ENCODE measurements at regions not wholly inside any gene's neighbourhood (a gene's known extent, or its start where the extent isn't known, plus 50 kb on each side); places are given as distances from the start of the nearest gene placed in this dataset.

- Histone ChIP-seq H3K27ac (ENCODE audit: extremely low read depth, low read depth, low read length) (no peak overlapping the region), H2AFZ (ENCODE audit: low read depth, low read length) (no peak overlapping the region), H3K36me3 (ENCODE audit: control insufficient read depth, insufficient read depth, low read length) (no peaks in the 10 kb centered on the region), H3K9me1 (ENCODE audit: control insufficient read depth, insufficient read depth, low read length) (no peaks in the 10 kb centered on the region), H4K20me1 (replicated peaks; ENCODE audit: control insufficient read depth, insufficient read depth, low read length) (no peaks in the 10 kb centered on the region), H3K4me3 (no peak overlapping the region), H3K9ac (ENCODE audit: insufficient read depth in 1 of 2, low read depth in 2 of 2, low read length in 2 of 2) (no peak overlapping the region), H3K4me1 (replicated peaks in 1 of 2; ENCODE audit: control insufficient read depth in 2 of 2, insufficient read depth in 2 of 2, low read length in 2 of 2) (no peaks in the 10 kb centered on the region), H3K9me3 (replicated peaks; ENCODE audit: control insufficient read depth, insufficient read depth, low read depth, low read length) (no peaks in the 10 kb centered on the region), H3K4me2 (ENCODE audit: insufficient read depth, low read length) (no peak overlapping the region), H3K79me2 (ENCODE audit: control insufficient read depth, insufficient read depth, low read length) (no peaks in the 10 kb centered on the region), H3K27me3 (ENCODE audit: control insufficient read depth in 2 of 2, insufficient read depth in 2 of 2, low read length in 2 of 2) (no peaks in the 10 kb centered on the region)
- no TSS peak for BruUV-seq (replicated peaks)
- intact Hi-C loops (cut with micrococcal nuclease) (no loop called here), in situ Hi-C loops (cut with MboI) (no loop called here)
- no peak for ATAC-seq
- no peak for DNase-seq (ENCODE audit: extremely low read depth in 1 of 4, low spot score in 3 of 4)
- 2% methylated on average over 3 of the region's 3 CpGs for WGBS (ENCODE audit: insufficient coverage, low coverage, missing lambda C conversion rate)
- no peak for TF ChIP-seq TCF15 (CRISPR knock-in tag; IDR thresholded peaks at IDR 0.05)
- TF ChIP-seq MGA (IDR thresholded peaks at IDR 0.05) = no peak
- TF ChIP-seq CBFA2T2 (conservative IDR thresholded peaks at IDR 0.05) = no peak
- TF ChIP-seq BRF2 (IDR thresholded peaks at IDR 0.05; ENCODE audit: borderline replicate concordance, insufficient read depth, insufficient read length) = no peak
- TF ChIP-seq KDM4B (IDR thresholded peaks at IDR 0.05; ENCODE audit: borderline replicate concordance in 2 of 2, low read depth in 1 of 2) = no peak
- TF ChIP-seq SMAD3 (CRISPR knock-in tag; conservative IDR thresholded peaks at IDR 0.05) = no peak
- no peak for FAIRE-seq
- POLR2A ChIA-PET = interaction anchor here (0.8 kb wide), 1 partner anchor 9 kb away, joined by 3 read pairs; no protein-coding TSS in a partner anchor
- CTCF ChIA-PET (ENCODE audit: low intra/inter-chr PET ratio) = interaction anchor here (0.7 kb wide), 1 partner anchor 704 kb away, joined by 3 read pairs; no protein-coding TSS in a partner anchor
Observed at GRCh38 chr14:35459776-35460175, 55.2 kb upstream of the NFKBIA start.
